NCI-H748 treated with DMSO at 0.1 percent for 48 hours (cell line): ENCODE measurements at regions not wholly inside any gene's neighbourhood (a gene's known extent, or its start where the extent isn't known, plus 50 kb on each side); places are given as distances from the start of the nearest gene placed in this dataset.

Experiments used
- DNase-seq: peaks from one replicate; lab custom pipeline; 2025; lab: John Stamatoyannopoulos, UW

DNA sequence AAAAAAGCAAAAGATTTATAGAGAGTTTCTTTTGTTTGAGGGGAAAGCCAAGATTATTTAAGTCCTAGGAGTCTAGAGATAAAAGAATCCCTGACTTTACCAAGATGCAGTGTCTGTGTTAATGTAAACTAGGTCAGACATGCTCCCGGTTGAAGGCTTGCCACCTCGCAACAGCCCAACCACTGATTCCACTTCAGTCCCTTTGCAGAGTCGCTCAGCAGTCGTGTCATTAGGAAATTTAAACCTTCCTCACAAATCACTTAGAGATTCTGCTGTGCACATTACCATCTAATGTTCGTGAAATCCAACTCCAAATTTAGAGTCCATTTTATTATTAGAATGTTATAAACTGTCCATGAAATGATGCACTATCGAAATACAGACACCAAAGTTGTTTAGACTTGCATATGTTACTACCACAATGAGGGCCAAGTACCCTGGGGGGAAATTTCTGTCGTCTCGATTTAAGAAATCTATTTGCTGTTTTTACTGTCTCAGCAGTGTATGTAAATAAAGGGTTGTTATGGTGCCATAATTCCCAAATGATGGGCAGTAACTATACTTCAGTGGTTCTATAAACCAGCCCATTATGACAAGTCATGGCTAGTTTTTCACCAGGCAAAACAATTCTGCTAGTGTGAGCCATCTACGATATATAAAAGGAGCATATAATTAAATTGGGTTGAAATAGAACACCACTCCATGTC, 101.4 kb upstream of the MTNR1B start:
- peak; percentile 94 for DNase-seq

DNA sequence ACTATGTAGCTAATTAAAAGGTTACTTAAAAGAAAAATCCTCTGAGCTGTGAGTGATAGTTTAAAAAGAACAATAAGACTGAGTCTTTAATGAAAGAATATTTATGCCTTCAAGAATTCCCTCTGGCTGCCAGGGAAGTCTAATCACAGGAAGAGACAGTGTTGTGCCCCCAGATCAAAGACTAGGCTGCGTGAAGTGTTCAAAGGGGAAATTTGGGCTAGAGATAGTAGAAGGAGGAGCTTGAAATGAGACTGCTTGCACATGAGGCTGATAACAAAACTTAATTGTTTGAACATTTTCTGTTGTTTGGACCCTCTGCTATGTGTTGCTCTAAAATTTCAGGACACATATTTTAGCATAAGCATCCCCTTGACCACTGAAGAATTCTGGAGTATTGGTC, 99.7 kb upstream of the MTNR1B start:
- DNase-seq: no peak

DNA sequence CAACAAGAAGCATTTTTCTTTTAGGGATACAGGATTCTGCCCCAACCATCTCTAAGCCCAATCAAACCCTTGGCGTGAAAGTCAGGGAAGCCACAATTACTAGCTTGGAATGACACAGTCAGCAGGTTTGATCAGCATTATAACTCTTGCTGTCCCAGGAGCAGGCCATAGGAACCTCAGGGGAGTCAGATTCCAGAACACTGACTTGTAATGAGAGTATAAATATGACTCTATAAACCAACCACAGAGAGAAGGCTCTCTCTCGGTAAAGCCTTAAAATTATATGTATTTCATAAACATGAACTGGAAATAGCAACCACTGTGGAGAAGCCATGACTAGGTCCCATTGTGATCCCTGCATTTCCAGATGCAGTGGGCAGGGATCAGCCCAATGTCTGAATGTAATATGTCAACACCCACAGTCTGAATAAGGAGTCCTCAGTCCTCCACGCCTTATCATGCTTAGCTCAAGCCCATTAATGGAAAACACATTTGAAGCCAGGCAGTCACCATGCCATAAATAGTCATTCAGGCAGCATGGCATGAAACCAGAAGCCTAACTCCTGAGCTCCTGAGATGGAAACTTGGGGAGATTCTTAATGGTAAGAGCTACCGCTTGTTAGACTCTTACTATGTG, 99.1 kb upstream of the MTNR1B start:
- DNase-seq: no peak

DNA sequence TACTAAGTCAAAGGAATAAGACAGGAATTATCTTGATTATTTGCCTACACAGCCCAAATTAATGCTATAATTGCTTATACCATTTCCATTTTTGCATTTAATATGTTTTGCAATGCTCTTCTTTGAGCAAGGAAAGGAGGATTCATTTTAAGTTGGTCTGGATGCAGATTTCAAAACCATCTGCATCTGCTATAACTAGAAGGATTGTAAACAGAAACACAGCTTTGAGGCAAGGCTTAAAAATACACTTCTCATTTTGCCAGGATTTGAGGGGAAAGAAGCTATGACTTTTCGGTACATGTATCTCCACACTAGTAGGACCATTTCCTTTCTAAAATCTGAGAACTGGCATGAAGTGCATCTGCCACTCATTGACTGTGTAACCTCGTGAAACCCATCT, 95.9 kb upstream of the MTNR1B start:
- DNase-seq: no peak

DNA sequence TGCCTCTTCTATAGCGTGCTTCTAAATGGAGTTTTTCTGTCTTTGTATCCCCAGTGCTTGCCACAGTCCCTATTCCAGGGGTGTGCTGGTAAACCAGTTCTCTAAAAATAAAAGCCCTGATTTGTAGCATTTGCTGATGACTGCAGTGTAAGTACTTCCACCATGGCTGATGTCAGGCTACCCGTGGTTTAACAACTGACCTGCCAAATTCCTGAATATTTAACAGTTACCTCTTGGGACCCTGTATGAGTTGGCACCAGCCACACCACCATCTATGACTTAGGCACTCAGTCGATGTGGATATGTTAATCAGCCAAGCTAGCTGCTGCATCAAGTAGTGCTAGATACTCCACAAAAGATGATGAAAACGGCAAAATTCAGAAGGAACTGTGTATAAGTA, 94.0 kb upstream of the MTNR1B start:
- DNase-seq: no peak

DNA sequence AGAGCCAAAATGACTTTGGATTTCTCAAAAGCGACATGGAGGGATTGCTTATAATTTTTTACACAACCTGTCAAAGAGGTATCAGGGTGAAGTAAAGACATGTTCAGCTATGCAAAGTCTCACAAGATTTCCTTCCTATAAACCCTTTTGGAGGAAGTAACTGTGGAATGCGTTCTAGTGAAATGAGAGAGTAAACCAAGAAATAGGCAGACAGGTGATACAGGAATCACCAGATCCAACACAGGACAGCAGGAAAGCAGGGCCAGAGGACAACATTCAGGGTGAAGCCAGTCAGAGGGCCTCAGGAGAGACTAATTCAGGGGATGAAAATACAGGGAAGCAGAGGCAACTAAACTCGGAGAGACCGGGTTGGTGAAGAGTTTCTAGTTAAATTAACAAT, 90.4 kb upstream of the MTNR1B start:
- DNase-seq: no peak

DNA sequence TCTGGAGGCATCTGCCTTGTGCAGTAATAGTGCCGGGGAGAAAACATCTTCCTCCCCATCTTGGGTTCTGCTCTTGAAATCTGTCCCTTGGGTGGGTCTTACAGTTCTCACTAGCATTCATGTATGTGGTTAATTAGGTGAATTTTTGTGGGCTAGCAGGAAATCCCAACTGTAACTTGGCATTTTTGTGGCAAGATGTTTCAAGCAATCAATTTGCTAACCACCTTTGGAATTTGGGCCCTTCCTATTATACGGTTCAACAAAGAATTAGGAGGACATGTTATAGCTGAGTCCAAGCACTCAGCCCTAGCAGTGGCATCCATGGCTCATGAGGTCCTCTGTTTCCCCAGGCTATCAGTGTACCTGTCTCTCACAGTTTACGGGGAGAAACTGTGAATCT, 89.1 kb upstream of the MTNR1B start:
- DNase-seq: no peak

DNA sequence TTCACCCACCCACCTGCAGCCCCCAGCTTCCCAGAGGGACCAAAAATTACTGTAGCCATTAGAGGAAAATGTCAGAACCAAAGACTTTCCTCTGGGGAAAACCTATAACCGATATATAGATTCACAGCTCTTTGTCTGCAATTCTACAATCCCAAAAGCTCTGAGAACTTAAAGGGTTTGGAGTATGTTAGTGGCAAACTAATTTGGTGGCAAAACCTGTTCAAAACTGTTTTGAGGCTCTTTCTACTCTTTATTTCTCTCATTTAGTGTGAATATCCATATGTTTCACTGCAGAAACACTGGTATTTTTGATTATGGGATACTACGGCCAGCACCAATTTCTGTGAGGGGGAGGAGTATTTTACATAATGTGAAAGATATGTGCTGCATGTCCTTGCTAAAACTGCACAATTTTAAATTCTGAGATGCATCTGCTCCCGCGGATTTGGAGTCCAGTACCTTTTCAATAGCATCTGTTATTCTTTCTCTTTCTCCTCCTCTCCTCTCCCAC, 87.5 kb upstream of the MTNR1B start:
- DNase-seq: no peak

DNA sequence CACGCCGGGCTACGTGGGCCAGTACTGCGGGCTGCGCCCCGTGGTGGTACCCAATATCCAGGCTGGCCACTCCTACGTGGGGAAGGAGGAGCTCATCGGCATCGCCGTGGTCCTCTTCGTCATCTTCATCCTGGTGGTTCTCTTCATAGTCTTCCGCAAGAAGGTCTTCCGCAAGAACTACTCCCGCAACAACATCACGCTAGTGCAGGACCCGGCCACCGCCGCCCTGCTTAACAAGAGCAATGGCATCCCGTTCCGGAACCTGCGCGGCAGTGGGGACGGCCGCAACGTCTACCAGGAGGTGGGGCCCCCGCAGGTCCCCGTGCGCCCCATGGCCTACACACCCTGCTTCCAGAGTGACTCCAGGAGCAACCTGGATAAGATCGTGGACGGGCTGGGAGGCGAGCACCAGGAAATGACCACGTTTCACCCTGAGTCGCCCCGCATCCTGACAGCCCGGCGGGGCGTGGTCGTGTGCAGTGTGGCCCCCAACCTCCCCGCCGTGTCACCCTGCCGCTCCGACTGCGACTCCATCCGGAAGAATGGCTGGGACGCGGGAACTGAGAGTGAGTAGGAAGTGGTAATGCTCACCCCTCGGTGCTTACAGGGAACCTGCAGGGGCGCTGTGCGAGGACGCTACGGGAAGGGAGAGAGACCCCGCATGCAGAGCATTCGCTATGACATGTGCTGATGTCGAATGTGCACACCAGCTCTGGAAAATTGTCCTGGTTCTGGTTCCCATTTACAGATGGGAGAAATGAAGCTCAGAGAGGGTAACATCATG, 86.4 kb upstream of the MTNR1B start:
- DNase-seq: no peak

DNA sequence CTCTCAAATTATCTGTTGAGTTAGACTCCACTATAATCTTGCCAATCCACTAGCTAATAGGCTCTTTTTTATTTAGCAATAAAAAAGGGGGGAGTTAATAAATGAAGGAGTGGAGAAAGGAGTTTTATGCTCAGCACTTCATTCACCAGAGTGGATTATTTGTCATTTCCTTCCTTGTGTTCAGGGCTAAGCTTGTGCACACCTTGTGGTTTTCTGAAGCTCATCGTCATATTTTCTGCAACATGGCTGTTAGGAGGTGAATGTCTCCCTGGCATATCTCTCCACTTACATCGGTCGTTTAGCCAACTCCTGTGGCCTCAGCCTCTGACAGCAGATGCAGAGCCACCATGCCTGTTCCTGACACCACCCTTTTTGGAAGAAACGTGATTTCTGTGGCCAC, 83.9 kb upstream of the MTNR1B start:
- no peak for DNase-seq

DNA sequence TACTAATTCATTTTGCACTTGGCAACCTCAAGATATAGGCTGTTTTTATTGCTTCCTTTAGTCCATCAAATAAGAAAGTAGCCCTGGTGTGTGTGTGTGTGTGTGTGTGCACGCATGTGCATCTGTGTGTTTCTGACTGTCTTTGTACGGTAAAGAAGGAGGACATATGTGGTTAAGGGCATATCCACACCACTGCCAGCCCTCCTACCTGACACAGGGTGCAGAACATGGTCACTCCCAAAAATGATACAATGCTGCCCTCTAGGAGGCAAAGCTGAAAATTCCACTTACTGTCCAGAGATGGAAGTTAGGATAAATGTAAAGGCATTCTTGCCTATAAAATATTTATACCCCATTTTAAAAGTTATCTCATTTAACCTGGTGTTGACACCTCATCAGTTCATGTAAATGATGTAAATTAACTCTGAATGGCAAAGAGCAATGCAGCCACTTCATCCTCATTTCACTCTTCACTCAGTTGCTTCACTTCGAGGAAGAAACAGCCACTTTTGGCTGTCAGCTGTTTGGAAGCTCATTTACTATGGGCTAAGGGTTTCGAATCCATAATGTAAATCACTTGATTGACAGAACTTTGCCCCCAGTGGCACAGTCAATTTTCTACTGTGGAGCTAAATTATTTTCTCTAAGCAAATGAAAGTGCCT, 83.1 kb upstream of the MTNR1B start:
- DNase-seq: peak; percentile 41

DNA sequence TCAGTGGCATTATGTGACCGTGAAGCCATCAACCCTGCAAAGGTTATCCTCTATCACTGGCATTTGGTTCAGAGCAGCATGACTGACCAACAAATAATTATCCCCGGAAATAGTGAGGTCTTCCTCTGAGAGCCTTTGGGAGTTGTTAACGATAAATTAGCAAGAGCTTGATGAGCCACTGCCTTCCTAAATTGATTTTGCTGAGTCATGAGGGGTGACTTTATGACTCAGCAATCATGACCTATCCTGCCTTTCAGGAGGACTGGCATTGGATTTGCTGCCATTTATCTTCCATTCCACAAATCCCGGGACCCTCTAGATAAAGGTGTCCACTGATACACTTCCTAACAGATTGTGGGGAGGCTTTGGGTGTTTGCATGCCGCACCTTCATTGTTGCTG, 80.8 kb upstream of the MTNR1B start:
- no peak for DNase-seq

DNA sequence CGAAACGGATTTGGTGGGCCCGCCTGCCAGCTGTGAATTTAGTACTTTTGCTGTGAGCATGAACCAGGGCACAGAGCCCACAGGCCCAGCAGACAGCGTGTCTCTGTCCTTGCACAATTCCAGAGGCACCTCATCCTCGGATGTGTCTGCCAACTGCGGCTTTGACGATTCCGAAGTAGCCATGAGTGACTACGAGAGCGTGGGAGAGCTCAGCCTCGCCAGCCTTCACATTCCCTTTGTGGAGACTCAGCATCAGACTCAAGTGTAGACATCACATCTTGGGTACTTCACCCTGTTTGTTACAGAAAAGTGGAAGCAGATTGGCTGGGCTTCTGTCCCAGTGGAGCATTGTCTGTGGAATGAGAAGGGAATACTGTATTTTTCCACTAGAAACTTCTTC, 78.6 kb upstream of the MTNR1B start:
- no peak for DNase-seq

DNA sequence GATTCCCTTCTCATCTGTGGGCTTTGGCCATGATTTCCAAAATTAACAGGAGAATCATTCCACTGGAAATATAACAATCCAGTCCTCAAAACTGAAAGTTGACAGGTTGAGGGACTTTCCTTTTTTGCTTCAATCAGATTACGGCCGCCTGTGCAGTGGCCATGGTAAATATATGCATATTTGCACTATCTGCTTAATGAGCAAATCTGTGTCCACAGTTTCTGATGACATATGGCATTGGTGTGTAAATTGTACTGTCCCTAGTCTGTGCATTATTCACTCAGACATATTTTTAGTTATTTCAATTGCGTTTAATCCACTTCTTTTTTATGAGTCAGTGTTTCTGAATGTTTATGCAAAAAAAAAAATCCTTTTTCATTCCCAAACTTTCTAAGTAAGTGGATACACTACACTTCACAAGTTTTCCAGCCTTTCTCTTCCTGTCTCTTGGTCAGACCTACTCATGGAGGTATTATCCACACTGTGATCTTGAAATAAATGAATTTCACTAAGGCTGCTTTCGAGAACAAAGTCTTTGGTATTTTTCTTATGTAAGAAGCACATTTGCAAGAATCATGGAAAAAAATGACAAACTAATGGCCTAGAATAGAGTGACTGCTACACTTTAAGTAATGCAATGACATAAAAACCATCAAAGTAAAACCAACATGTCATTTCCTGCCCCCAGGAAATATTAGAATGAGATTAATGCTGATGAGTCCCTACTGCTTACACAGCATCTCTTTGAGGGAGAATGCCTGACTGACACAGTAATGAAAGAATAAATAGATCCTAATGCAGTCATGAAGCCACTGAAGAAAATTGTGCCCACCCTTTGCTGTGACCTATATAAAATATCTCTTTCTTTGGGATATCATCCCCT, 76.4 kb upstream of the MTNR1B start:
- no peak for DNase-seq

DNA sequence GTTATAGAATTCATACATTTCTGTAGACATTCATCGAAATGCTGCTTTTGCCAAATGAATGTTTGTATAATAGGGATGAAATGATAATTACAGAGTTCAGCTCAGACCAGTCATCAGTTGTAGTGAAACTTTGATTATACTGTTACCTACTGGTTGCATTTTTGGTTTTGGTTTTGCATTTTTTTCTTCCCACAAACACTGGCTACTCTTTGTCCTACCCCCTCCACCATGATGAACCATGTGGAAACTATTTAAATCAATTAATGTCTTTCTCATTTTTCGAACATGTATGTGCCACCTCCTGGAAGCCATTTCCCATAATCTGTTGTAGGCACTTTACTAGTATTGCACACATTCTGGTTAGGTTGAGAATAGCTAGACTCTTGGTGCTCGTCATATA, 75.3 kb upstream of the MTNR1B start:
- DNase-seq: no peak

DNA sequence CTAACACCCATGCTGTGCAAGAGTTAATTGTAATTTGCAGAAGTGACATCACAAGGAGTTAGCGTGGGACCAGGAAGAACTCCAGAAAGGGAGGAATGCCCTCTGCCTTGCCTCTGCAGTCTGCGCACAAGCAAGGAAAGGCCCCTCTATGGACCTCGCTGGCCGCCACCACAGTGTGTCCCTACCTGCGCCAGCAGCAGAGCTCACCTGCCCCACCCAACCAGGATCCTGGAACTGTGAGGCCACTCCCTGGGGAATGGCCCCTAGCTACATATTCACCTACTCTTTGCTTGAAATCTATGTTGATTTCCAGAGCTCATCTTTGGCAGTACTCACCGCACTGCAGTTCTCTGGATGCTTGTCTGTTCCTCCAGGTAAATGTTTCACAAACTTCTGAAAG, 72.0 kb upstream of the MTNR1B start:
- no peak for DNase-seq

DNA sequence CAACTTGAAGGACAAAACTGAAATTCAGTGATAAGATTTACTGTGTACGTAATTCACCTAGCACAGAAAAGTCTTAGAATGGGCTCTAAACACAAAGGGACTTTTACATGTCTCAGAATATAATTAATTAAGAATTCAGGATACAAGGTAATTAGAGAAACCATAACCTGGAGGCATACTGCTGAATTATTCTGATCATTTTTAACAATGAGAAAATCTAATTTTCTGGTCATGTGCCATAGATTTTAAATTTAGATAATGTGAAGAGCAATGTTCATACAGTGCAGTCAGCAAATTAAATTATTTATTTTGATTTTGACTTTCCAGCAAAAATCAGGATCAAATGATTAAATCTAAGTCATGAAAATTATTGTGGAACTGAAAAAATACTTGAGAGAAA, 67.0 kb upstream of the MTNR1B start:
- no peak for DNase-seq

DNA sequence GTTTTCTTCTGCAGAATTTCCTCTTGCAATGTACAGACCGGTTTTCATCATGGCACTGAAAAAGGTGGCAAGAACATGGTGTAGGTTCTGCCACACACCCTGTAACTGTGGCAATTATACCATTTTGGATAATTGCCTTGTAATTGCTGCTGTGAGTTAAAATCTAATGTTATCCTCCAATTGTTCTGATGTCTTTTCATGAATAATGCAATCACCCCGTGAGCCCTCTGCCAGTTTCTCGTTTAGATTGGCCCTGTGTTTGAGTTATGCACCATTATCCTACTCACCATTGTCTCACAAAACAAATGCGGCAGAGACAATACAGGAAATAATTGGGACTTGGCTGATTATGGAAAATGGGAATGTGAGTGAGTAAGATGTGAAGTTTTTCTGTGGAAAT, 61.8 kb upstream of the MTNR1B start:
- DNase-seq: peak; percentile 84

DNA sequence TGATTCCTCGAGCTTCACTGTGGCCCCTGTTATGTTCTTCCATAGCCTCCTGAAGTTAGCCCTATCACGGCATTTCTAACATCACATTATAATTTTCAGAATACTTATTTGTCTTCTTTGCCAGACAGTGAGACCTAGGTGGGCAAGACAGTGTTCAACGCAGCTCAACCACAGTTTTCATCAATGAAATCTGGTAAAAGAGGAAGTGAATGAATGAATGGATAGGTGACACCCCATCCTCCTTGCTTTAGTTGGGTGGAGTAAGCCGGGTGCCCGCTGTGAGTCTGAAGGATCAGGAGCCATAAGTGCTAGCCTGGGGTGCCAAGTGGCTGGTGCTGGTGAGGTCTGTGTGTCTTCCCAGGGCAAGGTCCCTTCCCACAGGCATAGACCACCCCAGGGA, 60.2 kb upstream of the MTNR1B start:
- DNase-seq: no peak

DNA sequence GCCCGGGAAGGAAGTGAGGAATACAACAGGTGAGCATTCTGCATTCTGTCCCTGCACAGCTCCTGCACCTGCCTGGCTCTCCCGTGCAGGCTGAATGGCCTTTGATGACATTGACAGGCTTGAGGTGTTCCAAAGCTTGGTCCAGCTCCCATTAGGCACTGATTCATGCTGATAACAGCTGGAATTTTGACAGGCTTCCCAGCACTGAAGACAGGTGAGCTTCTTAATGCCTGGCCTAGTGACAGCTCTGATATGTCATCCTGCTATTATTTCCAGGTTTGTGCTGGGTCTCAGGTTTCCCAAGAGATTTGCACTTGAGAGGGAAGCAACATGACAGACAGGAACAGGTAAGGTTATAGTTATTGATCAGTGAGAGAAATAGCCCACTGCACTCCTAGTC, 58.0 kb upstream of the MTNR1B start:
- peak; percentile 24 for DNase-seq

DNA sequence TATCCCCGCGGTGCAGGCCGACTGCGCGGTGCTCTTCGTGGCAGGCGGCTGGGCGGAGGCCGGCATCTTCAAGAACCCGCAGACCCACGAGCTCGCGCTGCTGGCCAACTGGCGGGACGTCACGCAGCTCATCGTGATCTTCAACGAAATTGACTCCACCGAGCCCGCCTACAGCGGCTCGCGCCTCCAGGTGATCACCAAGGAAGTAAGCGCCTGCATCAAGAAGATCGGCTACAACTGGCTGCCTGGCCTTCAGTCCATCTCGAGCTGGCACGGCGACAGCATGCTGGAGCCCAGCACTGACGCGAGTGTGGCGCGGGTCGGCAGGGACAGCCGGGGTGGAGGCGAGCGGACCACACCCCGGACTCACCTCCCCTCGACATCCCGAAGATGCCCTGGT, 53.9 kb upstream of the MTNR1B start:
- DNase-seq: no peak

DNA sequence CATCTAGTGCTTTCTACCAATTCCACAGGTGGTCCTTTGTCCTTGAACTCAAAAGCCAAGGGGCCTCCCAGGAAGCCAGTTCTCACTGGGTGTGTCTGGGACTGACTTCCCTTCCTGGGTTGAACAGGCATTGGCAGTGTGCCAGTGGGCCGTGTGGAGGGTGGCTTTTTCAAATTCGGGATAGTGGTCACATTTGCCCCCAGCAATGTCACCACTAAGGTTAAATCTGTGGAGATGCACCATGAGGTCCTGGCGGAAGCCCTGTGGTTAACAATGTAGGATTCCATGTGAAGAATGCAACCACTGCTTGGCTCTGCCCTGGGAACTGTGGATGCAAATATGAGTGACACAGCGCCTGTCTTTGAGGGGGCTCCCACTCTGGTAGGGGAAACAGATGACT, 53.2 kb upstream of the MTNR1B start:
- no peak for DNase-seq
